B cell (primary cell): ENCODE measurements at regions not wholly inside any gene's neighbourhood (a gene's known extent, or its start where the extent isn't known, plus 50 kb on each side); places are given as distances from the start of the nearest gene placed in this dataset.

Source experiments
- ATAC-seq: fragments of 200-7000 bp; cut with Tn5 transposase; one replicate; pipeline ENCODE4 v1.10.0; 2021; ENCODE audit warnings: low read depth, mild to moderate bottlenecking, moderate number of reproducible peaks, moderate library complexity
- CTCF ChIA-PET: fragments of 350-600 bp; sonication (Branson Sonifier 250); formaldehyde crosslinking; loops from one replicate; lab custom pipeline; 2021; ENCODE audit warnings: antibody characterized with exemption, inconsistent platforms; lab: Charles Lee
- POLR2A ChIA-PET: fragments of 350-600 bp; sonication (Branson Sonifier 250); formaldehyde crosslinking; loops from one replicate; lab custom pipeline; 2021; ENCODE audit warnings: antibody characterized with exemption; lab: Charles Lee
- DNase-seq: peaks from one replicate; pipeline ENCODE4 v3.0.0; 2013
- H2AFZ ChIP-seq: 2 replicates; pipeline ENCODE4 v1.6.1; 2012; ENCODE audit warnings: mild to moderate bottlenecking, low read depth, low read length; ENCODE audit not compliant: insufficient read depth, poor library complexity, severe bottlenecking
- H3K27ac ChIP-seq, 2 donors: 1 replicate in 1 of 2; 2 replicates in 1 of 2; pipeline ENCODE4 v1.5.1; 2012 to 2013; ENCODE audit warnings: low read length in 2 of 2, mild to moderate bottlenecking in 2 of 2, moderate library complexity in 1 of 2
- H3K27me3 ChIP-seq, 4 experiments: fragments of 200-600 bp in 1 of 4; sonication (generic) in 1 of 4; replicated peaks in 1 of 4; 1 replicate in 2 of 4; 2 replicates in 2 of 4; pipeline versions ENCODE4 v1.6.1 to v1.7.0; 2013 to 2016; ENCODE audit warnings: low read length in 3 of 4, mild to moderate bottlenecking in 2 of 4, mixed read lengths in 1 of 4, moderate library complexity in 1 of 4; ENCODE audit not compliant: insufficient read depth in 4 of 4, control insufficient read depth in 3 of 4; ENCODE audit errors: control extremely low read depth in 1 of 4
- H3K36me3 ChIP-seq, 2 experiments: replicated peaks in 1 of 2; 1 replicate in 1 of 2; 2 replicates in 1 of 2; pipeline versions ENCODE4 v1.6.1 to v1.7.1; 2013; ENCODE audit warnings: low read length in 1 of 2; ENCODE audit not compliant: insufficient read depth in 2 of 2, control insufficient read depth in 1 of 2; ENCODE audit errors: control extremely low read depth in 1 of 2, extremely low read depth in 1 of 2
- H3K4me1 ChIP-seq, 2 donors: fragments of 200-600 bp in 1 of 2; sonication (generic) in 1 of 2; 1 replicate in 1 of 2; 2 replicates in 1 of 2; pipeline versions ENCODE4 v1.5.1 to v1.6.1; 2013 to 2017; ENCODE audit warnings: low read length in 2 of 2; ENCODE audit not compliant: control insufficient read depth in 2 of 2, insufficient read depth in 2 of 2
- H3K4me2 ChIP-seq: replicated peaks from 2 replicates; pipeline ENCODE3; 2012; ENCODE audit warnings: mild to moderate bottlenecking, low read depth, low read length; ENCODE audit not compliant: poor library complexity, severe bottlenecking
- H3K4me3 ChIP-seq, 5 experiments: fragments of 200-600 bp in 1 of 5; sonication (generic) in 1 of 5; 1 replicate in 3 of 5; 2 replicates in 2 of 5; pipeline versions ENCODE4 v1.5.1 to v1.7.0; 2011 to 2016; ENCODE audit warnings: low read length in 4 of 5, mild to moderate bottlenecking in 4 of 5, low read depth in 2 of 5, control low read depth in 1 of 5, moderate library complexity in 1 of 5; ENCODE audit not compliant: insufficient read depth in 1 of 5; ENCODE audit errors: control extremely low read depth in 1 of 5, extremely low read depth in 1 of 5
- H3K79me2 ChIP-seq: fragments of 200-600 bp; sonication (generic); one replicate; pipeline ENCODE4 v1.6.0; 2016; ENCODE audit warnings: low read length; ENCODE audit not compliant: control insufficient read depth, insufficient read depth
- H3K9ac ChIP-seq: fragments of 200-600 bp; sonication (generic); 2 replicates; pipeline ENCODE4 v1.6.1; 2017; ENCODE audit warnings: mild to moderate bottlenecking, low read length, moderate library complexity
- H3K9me3 ChIP-seq, 3 donors: one replicate each; pipeline versions ENCODE4 v1.6.1 to v1.7.1; 2013; ENCODE audit warnings: low read length in 2 of 3; ENCODE audit not compliant: control insufficient read depth in 2 of 3, insufficient read depth in 1 of 3; ENCODE audit errors: control extremely low read depth in 1 of 3
- H4K20me1 ChIP-seq: 2 replicates; pipeline ENCODE4 v1.6.0; 2012; ENCODE audit warnings: mild to moderate bottlenecking, low read length; ENCODE audit not compliant: insufficient read depth, control insufficient read depth, poor library complexity, severe bottlenecking
- H3K27ac Mint-ChIP-seq: one replicate; pipeline ENCODE4 v1.8.0; 2021; ENCODE audit warnings: mixed read lengths
- H3K27me3 Mint-ChIP-seq: one replicate; pipeline ENCODE4 v1.8.0; 2021; ENCODE audit warnings: mixed read lengths
- H3K4me1 Mint-ChIP-seq: one replicate; pipeline ENCODE4 v1.8.0; 2021; ENCODE audit warnings: mixed read lengths
- H3K4me3 Mint-ChIP-seq: one replicate; pipeline ENCODE4 v1.8.0; 2021; ENCODE audit warnings: mixed read lengths
- H3K9me3 Mint-ChIP-seq: one replicate; pipeline ENCODE4 v1.8.0; 2022; ENCODE audit warnings: mixed read lengths; ENCODE audit not compliant: insufficient read depth
- CTCF ChIP-seq: fragments of 200-600 bp; IDR thresholded peaks from one replicate; pipeline ENCODE4 v1.8.0; 2022; ENCODE audit warnings: antibody characterized with exemption, mild to moderate bottlenecking
- EZH2 ChIP-seq: IDR thresholded peaks from 2 replicates; pipeline ENCODE4 v1.6.1; 2012; ENCODE audit warnings: borderline replicate concordance, low read depth, mild to moderate bottlenecking, moderate library complexity, low read length; ENCODE audit not compliant: insufficient read depth, poor library complexity, severe bottlenecking
- WGBS: methylation state at CpG from one replicate; pipeline ENCODE4 v1.1.5; 2013; ENCODE audit warnings: missing lambda C conversion rate; ENCODE audit not compliant: insufficient coverage; 5-methylcytosine and 5-hydroxymethylcytosine counted together
- intact Hi-C: fragments of 100-400 bp; cut with micrococcal nuclease; formaldehyde crosslinking; loops from one replicate; pipeline ENCODE4 v1.10.0; 2022

GRCh38 chr13:105890509-105890908 lies 645.0 kb downstream of the EFNB2 start:
- H3K4me1 Mint-ChIP-seq: no peaks in the 10 kb centered on the region
- no peak for TF ChIP-seq CTCF
- no peak for TF ChIP-seq EZH2
- H2AFZ ChIP-seq: no peak overlapping the region
- no peaks in the 10 kb centered on the region for H3K27me3 Mint-ChIP-seq
- H3K27ac Mint-ChIP-seq: no peak overlapping the region
- DNase-seq (no peak), ATAC-seq (no peak)
- no peaks in the 10 kb centered on the region for H4K20me1 ChIP-seq
- H3K4me3 Mint-ChIP-seq: no peak overlapping the region
- no CpG with 5 or more reads among the region's 4 CpGs for WGBS
- no peaks in the 10 kb centered on the region for H3K79me2 ChIP-seq
- H3K9me3 ChIP-seq: peaks cover 0 to 1% (median 0%) of the 10 kb centered on the region in 3 donors
- no peaks in the 10 kb centered on the region for H3K4me1 ChIP-seq
- no peak overlapping the region for H3K4me3 ChIP-seq
- no peak overlapping the region for H3K9ac ChIP-seq
- H3K27ac ChIP-seq: no peak overlapping the region
- H3K36me3 ChIP-seq: no peaks in the 10 kb centered on the region
- H3K9me3 Mint-ChIP-seq: no peaks in the 10 kb centered on the region
- ChIA-PET CTCF (no interaction called here), POLR2A (no interaction called here)
- intact Hi-C loops: no loop called here
- H3K4me2 ChIP-seq: no peak overlapping the region
- H3K27me3 ChIP-seq: no peaks in the 10 kb centered on the region

GRCh38 chr13:105878119-105878700 lies 657.3 kb downstream of the EFNB2 start:
- Histone ChIP-seq H4K20me1 (no peaks in the 10 kb centered on the region), H3K4me1 (no peaks in the 10 kb centered on the region), H3K4me2 (no peak overlapping the region), H3K4me3 (no peak overlapping the region), H3K27me3 (no peaks in the 10 kb centered on the region), H3K79me2 (no peaks in the 10 kb centered on the region), H2AFZ (no peak overlapping the region), H3K9me3 (no peaks in the 10 kb centered on the region), H3K27ac (no peak overlapping the region), H3K36me3 (no peaks in the 10 kb centered on the region), H3K9ac (no peak overlapping the region)
- CTCF ChIA-PET: no interaction called here
- H3K27ac Mint-ChIP-seq: no peak overlapping the region
- no peaks in the 10 kb centered on the region for H3K4me1 Mint-ChIP-seq
- H3K9me3 Mint-ChIP-seq: no peaks in the 10 kb centered on the region
- no peak overlapping the region for H3K4me3 Mint-ChIP-seq
- DNase-seq: no peak
- TF ChIP-seq CTCF: no peak
- POLR2A ChIA-PET: no interaction called here
- WGBS: no CpG with 5 or more reads among the region's 1 CpG
- intact Hi-C loops: no loop called here
- H3K27me3 Mint-ChIP-seq: no peaks in the 10 kb centered on the region
- ATAC-seq: no peak
